ENCODE measurements at regions not wholly inside any gene's neighbourhood (a gene's known extent, or its start where the extent isn't known, plus 50 kb on each side); places are given as distances from the start of the nearest gene placed in this dataset.

DNA sequence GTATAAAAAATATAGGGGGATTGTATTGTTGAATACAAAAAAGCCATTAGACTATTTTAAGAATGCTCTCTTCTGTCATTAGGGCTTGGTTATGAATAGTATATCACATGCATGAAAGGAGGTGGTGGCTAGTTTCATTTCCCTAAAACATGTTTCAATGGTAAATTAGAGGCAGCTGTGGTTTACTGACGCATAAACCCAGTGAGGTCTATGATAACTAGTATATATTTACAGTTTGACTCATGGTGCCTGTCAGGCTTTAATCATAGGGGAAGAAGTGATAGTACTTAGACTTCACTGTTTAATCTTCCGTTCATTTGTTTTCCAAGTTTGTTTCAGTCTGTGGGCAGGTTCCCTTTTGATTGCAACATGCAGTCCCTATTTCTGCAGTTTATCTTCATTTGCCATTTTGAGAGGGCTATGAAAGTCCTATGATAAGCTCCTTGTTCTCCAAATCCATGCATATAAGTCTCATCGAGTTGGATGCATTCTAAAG lies 55.1 kb upstream of the MAP4K3 start (continued):
- TF ChIP-seq ZBTB40 (IDR thresholded peaks at IDR 0.05) = no peak
- TF ChIP-seq ZBTB40 (CRISPR knock-in tag; IDR thresholded peaks at IDR 0.05) = no peak
- no peak for TF ChIP-seq ZNF326 (CRISPR knock-in tag; IDR thresholded peaks at IDR 0.05; ENCODE audit: borderline replicate concordance)
- no peak for TF ChIP-seq CHCHD3 (CRISPR knock-in tag; IDR thresholded peaks at IDR 0.05)
- no peak for TF ChIP-seq ZNF703 (CRISPR knock-in tag; IDR thresholded peaks at IDR 0.05; ENCODE audit: borderline replicate concordance)
- peak; percentile 16 for TF ChIP-seq TEAD3 (CRISPR knock-in tag; optimal IDR thresholded peaks at IDR 0.05; ENCODE audit: borderline replicate concordance)
- no peak for TF ChIP-seq ZNF138 (CRISPR knock-in tag; IDR thresholded peaks at IDR 0.05; ENCODE audit: low read depth)
- no peak for TF ChIP-seq ZNF672 (CRISPR knock-in tag; IDR thresholded peaks at IDR 0.05)
- TF ChIP-seq ZNF331 (CRISPR knock-in tag; IDR thresholded peaks at IDR 0.05) = peak; percentile 63; the same call in 1 of the 2 replicates
- TF ChIP-seq SRY (CRISPR knock-in tag; IDR thresholded peaks at IDR 0.05) = no peak
- TF ChIP-seq FOXO1 (CRISPR knock-in tag; IDR thresholded peaks at IDR 0.05) = peak; percentile 57; the same call in 1 of the 2 replicates
- TF ChIP-seq, protein P1, sequence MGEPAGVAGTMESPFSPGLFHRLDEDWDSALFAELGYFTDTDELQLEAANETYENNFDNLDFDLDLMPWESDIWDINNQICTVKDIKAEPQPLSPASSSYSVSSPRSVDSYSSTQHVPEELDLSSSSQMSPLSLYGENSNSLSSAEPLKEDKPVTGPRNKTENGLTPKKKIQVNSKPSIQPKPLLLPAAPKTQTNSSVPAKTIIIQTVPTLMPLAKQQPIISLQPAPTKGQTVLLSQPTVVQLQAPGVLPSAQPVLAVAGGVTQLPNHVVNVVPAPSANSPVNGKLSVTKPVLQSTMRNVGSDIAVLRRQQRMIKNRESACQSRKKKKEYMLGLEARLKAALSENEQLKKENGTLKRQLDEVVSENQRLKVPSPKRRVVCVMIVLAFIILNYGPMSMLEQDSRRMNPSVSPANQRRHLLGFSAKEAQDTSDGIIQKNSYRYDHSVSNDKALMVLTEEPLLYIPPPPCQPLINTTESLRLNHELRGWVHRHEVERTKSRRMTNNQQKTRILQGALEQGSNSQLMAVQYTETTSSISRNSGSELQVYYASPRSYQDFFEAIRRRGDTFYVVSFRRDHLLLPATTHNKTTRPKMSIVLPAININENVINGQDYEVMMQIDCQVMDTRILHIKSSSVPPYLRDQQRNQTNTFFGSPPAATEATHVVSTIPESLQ (CRISPR knock-in tag; conservative IDR thresholded peaks at IDR 0.05) = no peak
- TF ChIP-seq, protein P2, sequence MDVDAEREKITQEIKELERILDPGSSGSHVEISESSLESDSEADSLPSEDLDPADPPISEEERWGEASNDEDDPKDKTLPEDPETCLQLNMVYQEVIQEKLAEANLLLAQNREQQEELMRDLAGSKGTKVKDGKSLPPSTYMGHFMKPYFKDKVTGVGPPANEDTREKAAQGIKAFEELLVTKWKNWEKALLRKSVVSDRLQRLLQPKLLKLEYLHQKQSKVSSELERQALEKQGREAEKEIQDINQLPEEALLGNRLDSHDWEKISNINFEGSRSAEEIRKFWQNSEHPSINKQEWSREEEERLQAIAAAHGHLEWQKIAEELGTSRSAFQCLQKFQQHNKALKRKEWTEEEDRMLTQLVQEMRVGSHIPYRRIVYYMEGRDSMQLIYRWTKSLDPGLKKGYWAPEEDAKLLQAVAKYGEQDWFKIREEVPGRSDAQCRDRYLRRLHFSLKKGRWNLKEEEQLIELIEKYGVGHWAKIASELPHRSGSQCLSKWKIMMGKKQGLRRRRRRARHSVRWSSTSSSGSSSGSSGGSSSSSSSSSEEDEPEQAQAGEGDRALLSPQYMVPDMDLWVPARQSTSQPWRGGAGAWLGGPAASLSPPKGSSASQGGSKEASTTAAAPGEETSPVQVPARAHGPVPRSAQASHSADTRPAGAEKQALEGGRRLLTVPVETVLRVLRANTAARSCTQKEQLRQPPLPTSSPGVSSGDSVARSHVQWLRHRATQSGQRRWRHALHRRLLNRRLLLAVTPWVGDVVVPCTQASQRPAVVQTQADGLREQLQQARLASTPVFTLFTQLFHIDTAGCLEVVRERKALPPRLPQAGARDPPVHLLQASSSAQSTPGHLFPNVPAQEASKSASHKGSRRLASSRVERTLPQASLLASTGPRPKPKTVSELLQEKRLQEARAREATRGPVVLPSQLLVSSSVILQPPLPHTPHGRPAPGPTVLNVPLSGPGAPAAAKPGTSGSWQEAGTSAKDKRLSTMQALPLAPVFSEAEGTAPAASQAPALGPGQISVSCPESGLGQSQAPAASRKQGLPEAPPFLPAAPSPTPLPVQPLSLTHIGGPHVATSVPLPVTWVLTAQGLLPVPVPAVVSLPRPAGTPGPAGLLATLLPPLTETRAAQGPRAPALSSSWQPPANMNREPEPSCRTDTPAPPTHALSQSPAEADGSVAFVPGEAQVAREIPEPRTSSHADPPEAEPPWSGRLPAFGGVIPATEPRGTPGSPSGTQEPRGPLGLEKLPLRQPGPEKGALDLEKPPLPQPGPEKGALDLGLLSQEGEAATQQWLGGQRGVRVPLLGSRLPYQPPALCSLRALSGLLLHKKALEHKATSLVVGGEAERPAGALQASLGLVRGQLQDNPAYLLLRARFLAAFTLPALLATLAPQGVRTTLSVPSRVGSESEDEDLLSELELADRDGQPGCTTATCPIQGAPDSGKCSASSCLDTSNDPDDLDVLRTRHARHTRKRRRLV (CRISPR knock-in tag; IDR thresholded peaks at IDR 0.05) = no peak
- TF ChIP-seq ZNF674 (CRISPR knock-in tag; IDR thresholded peaks at IDR 0.05; ENCODE audit: low read depth) = no peak
- TF ChIP-seq SAP130 (CRISPR knock-in tag; IDR thresholded peaks at IDR 0.05; ENCODE audit: low read depth) = peak; percentile 84
